HCT116 (cell line): ENCODE measurements at regions not wholly inside any gene's neighbourhood (a gene's known extent, or its start where the extent isn't known, plus 50 kb on each side); places are given as distances from the start of the nearest gene placed in this dataset.

ENCODE experiments used
- EGR1 ChIP-seq: IDR thresholded peaks from 2 replicates; pipeline ENCODE4 v1.6.1; 2012; ENCODE audit warnings: low read depth
- POLR2A ChIP-seq: IDR thresholded peaks from 2 replicates; pipeline ENCODE4 v1.7.0; 2011; ENCODE audit warnings: borderline replicate concordance; ENCODE audit not compliant: insufficient read depth, insufficient read length; ENCODE audit errors: extremely low read depth
- TF ChIP-seq, protein P1 (sequence below), 3 experiments: fragments of 200-600 bp in 1 of 3; sonication (generic) in 1 of 3; IDR thresholded peaks in 2 of 3; conservative IDR thresholded peaks in 1 of 3; 2 replicates each; pipeline ENCODE4 v1.5.1; 2012 to 2017; ENCODE audit warnings: low read depth in 2 of 3, low read length in 2 of 3, antibody characterized with exemption in 1 of 3, borderline replicate concordance in 1 of 3, control low read depth in 1 of 3, mild to moderate bottlenecking in 1 of 3, mixed read lengths in 1 of 3, mixed run types in 1 of 3, moderate library complexity in 1 of 3; ENCODE audit not compliant: insufficient read depth in 1 of 3

GRCh38 chr6:116990679-116991078, 113.6 kb downstream of the RFX6 start:
- TF ChIP-seq, protein P1, sequence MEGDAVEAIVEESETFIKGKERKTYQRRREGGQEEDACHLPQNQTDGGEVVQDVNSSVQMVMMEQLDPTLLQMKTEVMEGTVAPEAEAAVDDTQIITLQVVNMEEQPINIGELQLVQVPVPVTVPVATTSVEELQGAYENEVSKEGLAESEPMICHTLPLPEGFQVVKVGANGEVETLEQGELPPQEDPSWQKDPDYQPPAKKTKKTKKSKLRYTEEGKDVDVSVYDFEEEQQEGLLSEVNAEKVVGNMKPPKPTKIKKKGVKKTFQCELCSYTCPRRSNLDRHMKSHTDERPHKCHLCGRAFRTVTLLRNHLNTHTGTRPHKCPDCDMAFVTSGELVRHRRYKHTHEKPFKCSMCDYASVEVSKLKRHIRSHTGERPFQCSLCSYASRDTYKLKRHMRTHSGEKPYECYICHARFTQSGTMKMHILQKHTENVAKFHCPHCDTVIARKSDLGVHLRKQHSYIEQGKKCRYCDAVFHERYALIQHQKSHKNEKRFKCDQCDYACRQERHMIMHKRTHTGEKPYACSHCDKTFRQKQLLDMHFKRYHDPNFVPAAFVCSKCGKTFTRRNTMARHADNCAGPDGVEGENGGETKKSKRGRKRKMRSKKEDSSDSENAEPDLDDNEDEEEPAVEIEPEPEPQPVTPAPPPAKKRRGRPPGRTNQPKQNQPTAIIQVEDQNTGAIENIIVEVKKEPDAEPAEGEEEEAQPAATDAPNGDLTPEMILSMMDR (IDR thresholded peaks at IDR 0.05 in 2 of 3, conservative IDR thresholded peaks at IDR 0.05 in 1 of 3; ENCODE audit: borderline replicate concordance in 1 of 3, insufficient read depth in 1 of 3, low read depth in 2 of 3, low read length in 2 of 3) = no peak
- TF ChIP-seq EGR1 = no peak
- no peak for TF ChIP-seq POLR2A
